ENCODE measurements at regions not wholly inside any gene's neighbourhood (a gene's known extent, or its start where the extent isn't known, plus 50 kb on each side); places are given as distances from the start of the nearest gene placed in this dataset.
"Not testable (repeated sequence)": the region's sequence is repeated elsewhere in the genome, so short reads cannot be mapped to it uniquely, and the experiment has no call there.

- no peak for DNase-seq
These were observed 156.3 kb upstream of the PZP start for GRCh38 chr12:9364224-9365176.

GRCh38 chr12:9363145-9363544 is 154.9 kb upstream of the PZP start:
- no peak for DNase-seq

- no peak for DNase-seq
These were observed 153.7 kb upstream of the PZP start for GRCh38 chr12:9361879-9362326.

- DNase-seq, result not testable (repeated sequence)
These were observed 146.0 kb upstream of the PZP start for GRCh38 chr12:9354009-9354754.

GRCh38 chr12:9351136-9351535 is 142.9 kb upstream of the PZP start:
- DNase-seq, result no peak

GRCh38 chr12:9349888-9350885 is 142.0 kb upstream of the PZP start:
- no peak for DNase-seq

GRCh38 chr12:9348906-9349518 is 140.8 kb upstream of the PZP start:
- no peak for DNase-seq

- DNase-seq, result no peak
These were observed 139.3 kb upstream of the PZP start for GRCh38 chr12:9347328-9348127.

- DNase-seq, result no peak
These were observed 138.7 kb upstream of the PZP start for GRCh38 chr12:9346866-9347327.

GRCh38 chr12:9345171-9345570 is 137.0 kb upstream of the PZP start:
- DNase-seq, result no peak

GRCh38 chr12:9344541-9344940 is 136.3 kb upstream of the PZP start:
- DNase-seq, result no peak

GRCh38 chr12:9343731-9344130 is 135.5 kb upstream of the PZP start:
- no peak for DNase-seq

- no peak for DNase-seq
These were observed 134.6 kb upstream of the PZP start for GRCh38 chr12:9342614-9343353.

GRCh38 chr12:9341260-9341585 is 133.0 kb upstream of the PZP start:
- DNase-seq, result no peak

- no peak for DNase-seq
These were observed 132.4 kb upstream of the PZP start for GRCh38 chr12:9340422-9341259.

- DNase-seq, result no peak
These were observed 129.5 kb upstream of the PZP start for GRCh38 chr12:9337656-9338055.

- DNase-seq, result not testable (repeated sequence)
These were observed 128.3 kb upstream of the PZP start for GRCh38 chr12:9336375-9337011.

GRCh38 chr12:9335867-9336266 is 127.7 kb upstream of the PZP start:
- no peak for DNase-seq

- no peak for DNase-seq
These were observed 126.8 kb upstream of the PZP start for GRCh38 chr12:9334964-9335363.

Measured in NCI-H774 (cell line).